ENCODE measurements at regions not wholly inside any gene's neighbourhood (a gene's known extent, or its start where the extent isn't known, plus 50 kb on each side); places are given as distances from the start of the nearest gene placed in this dataset.

DNA sequence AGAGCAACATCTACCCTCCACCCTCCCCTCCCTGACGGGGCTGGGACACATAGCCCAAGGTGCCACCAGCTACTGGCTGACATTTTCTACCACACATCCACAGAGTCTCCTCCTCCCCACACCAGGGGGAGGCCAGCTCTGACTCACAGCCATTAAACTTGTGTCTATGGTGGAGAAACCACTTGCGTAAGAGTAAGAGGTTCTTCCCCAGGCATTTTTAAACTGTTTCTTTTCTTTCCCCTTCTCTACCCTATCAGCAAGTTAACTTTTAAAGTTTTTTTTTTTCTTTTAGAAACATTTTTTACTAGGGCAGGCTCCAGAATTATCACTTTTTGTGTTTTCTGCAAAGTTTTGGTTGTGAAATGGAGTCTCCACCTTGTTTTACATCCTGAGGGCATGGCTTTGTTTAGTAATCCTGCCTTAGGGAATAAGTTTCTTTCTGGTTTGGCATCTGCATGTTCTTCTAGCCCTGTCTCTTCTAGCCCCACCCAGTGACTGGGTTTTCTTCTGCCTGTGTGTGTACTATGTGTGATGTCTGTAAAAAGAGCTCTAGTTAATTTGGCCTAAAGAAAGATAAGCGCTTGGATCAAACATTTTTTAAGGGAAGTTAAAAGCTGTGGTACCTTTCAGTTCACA, 148.8 kb upstream of the GADL1 start:
- intact Hi-C loops (cut with micrococcal nuclease) (no loop called here), dilution Hi-C loops (cut with MboI; ENCODE audit: extremely low pct_ligation_motif_present, low sequenced_read_pairs) (no loop called here)
- peaks cover 0 to 1% of the 10 kb centered on the region in 2 experiments for H3K27me3 ChIP-seq (ENCODE audit: control insufficient read depth in 2 of 2, insufficient read depth in 2 of 2, low read length in 2 of 2)
- peaks cover 5% of the 10 kb centered on the region for H3K4me1 ChIP-seq (ENCODE audit: control insufficient read depth, extremely low read depth, insufficient read depth, low read length)
- no peak overlapping the region for H3K9ac ChIP-seq (replicated peaks; ENCODE audit: extremely low read depth, insufficient read depth, low read length)
- TF ChIP-seq POLR2AphosphoS5 (IDR thresholded peaks at IDR 0.05; ENCODE audit: insufficient read depth, low read depth, low read length) (no peak), POLR2A (IDR thresholded peaks at IDR 0.05; ENCODE audit: low read depth, low read length) (no peak), EZH2 (IDR thresholded peaks at IDR 0.05; ENCODE audit: borderline replicate concordance, low read depth, low read length, severe bottlenecking) (no peak), FOS (IDR thresholded peaks at IDR 0.05; ENCODE audit: borderline replicate concordance, insufficient read depth, low read length) (no peak)
- TF ChIP-seq, protein P1, sequence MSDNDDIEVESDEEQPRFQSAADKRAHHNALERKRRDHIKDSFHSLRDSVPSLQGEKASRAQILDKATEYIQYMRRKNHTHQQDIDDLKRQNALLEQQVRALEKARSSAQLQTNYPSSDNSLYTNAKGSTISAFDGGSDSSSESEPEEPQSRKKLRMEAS (IDR thresholded peaks at IDR 0.05; ENCODE audit: insufficient read depth, insufficient read length): no peak
- FAIRE-seq (no peak), DNase-seq (ENCODE audit: low read depth, low spot score) (no peak)
- ChIA-PET POLR2A (no interaction called here), CTCF (no interaction called here)
- H3K9me1 ChIP-seq (replicated peaks; ENCODE audit: control insufficient read depth, extremely low read depth, insufficient read depth, low read length): no peaks in the 10 kb centered on the region
- no peak overlapping the region for H2AFZ ChIP-seq (ENCODE audit: low read depth, low read length)
- BruUV-seq (replicated peaks): no TSS peak
- H4K20me1 ChIP-seq (replicated peaks; ENCODE audit: control insufficient read depth, extremely low read depth, insufficient read depth, low read length): no peaks in the 10 kb centered on the region
- H3K27ac ChIP-seq (ENCODE audit: insufficient read depth, low read depth, low read length): no peak overlapping the region
- H3K4me3 ChIP-seq (replicated peaks in 1 of 3; ENCODE audit: insufficient read depth in 1 of 3, low read depth in 1 of 3, low read length in 3 of 3): no peak overlapping the region
- H3K79me2 ChIP-seq (ENCODE audit: control insufficient read depth, insufficient read depth, low read length): no peaks in the 10 kb centered on the region
- no peaks in the 10 kb centered on the region for H3K9me3 ChIP-seq (replicated peaks; ENCODE audit: control insufficient read depth, insufficient read depth, low read length)
- no peaks in the 10 kb centered on the region for H3K36me3 ChIP-seq (ENCODE audit: control insufficient read depth in 2 of 2, extremely low read depth in 1 of 2, insufficient read depth in 2 of 2, low read length in 2 of 2)
- no peak overlapping the region for H3K4me2 ChIP-seq (ENCODE audit: insufficient read depth, low read length)

DNA sequence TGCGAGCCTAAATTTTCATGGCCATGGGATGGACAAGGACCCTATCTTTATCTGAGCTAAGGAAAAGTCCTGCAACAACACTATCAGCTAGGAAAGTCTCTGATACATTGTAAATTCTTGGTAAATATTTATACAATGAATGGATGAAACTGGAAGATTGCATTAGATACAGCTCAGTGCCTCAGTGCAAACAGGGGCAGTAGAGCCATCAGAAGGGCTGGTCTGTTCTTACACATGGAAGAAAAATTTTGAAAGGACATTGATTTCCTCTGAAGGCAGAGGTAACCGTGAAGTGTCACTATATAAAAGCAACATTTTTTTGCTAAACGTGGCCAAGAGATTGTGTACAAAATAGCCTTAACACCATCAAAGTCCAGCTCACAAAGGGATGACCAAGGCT, 153.2 kb upstream of the GADL1 start:
- Histone ChIP-seq H3K27me3 (ENCODE audit: control insufficient read depth in 2 of 2, insufficient read depth in 2 of 2, low read length in 2 of 2) (peaks cover 3 to 11% of the 10 kb centered on the region in 2 experiments), H3K9ac (replicated peaks; ENCODE audit: extremely low read depth, insufficient read depth, low read length) (no peak overlapping the region), H4K20me1 (replicated peaks; ENCODE audit: control insufficient read depth, extremely low read depth, insufficient read depth, low read length) (no peaks in the 10 kb centered on the region), H2AFZ (ENCODE audit: low read depth, low read length) (no peak overlapping the region), H3K79me2 (ENCODE audit: control insufficient read depth, insufficient read depth, low read length) (no peaks in the 10 kb centered on the region), H3K4me1 (ENCODE audit: control insufficient read depth, extremely low read depth, insufficient read depth, low read length) (no peaks in the 10 kb centered on the region), H3K9me1 (replicated peaks; ENCODE audit: control insufficient read depth, extremely low read depth, insufficient read depth, low read length) (no peaks in the 10 kb centered on the region), H3K36me3 (ENCODE audit: control insufficient read depth in 2 of 2, extremely low read depth in 1 of 2, insufficient read depth in 2 of 2, low read length in 2 of 2) (no peaks in the 10 kb centered on the region), H3K4me3 (replicated peaks in 1 of 3; ENCODE audit: insufficient read depth in 1 of 3, low read depth in 1 of 3, low read length in 3 of 3) (no peak overlapping the region), H3K4me2 (ENCODE audit: insufficient read depth, low read length) (no peak overlapping the region), H3K27ac (ENCODE audit: insufficient read depth, low read depth, low read length) (no peak overlapping the region), H3K9me3 (replicated peaks; ENCODE audit: control insufficient read depth, insufficient read depth, low read length) (no peaks in the 10 kb centered on the region)
- intact Hi-C loops (cut with micrococcal nuclease): no loop called here
- no peak for DNase-seq (ENCODE audit: low read depth, low spot score)
- FAIRE-seq: no peak
- dilution Hi-C loops (cut with MboI; ENCODE audit: extremely low pct_ligation_motif_present, low sequenced_read_pairs): no loop called here
- POLR2A ChIA-PET: no interaction called here
- TF ChIP-seq MYC (IDR thresholded peaks at IDR 0.05; ENCODE audit: low read depth, low read length): no peak
- no peak for TF ChIP-seq JUN (IDR thresholded peaks at IDR 0.05; ENCODE audit: borderline replicate concordance, insufficient read depth, insufficient read length, low read depth)
- TF ChIP-seq EZH2 (IDR thresholded peaks at IDR 0.05; ENCODE audit: borderline replicate concordance, low read depth, low read length, severe bottlenecking): no peak
- TF ChIP-seq GATA2 (IDR thresholded peaks at IDR 0.05; ENCODE audit: insufficient read depth, insufficient read length, low read depth, low read length): no peak
- no peak for TF ChIP-seq FOS (IDR thresholded peaks at IDR 0.05; ENCODE audit: borderline replicate concordance, insufficient read depth, low read length)
- TF ChIP-seq, protein P1 (IDR thresholded peaks at IDR 0.05; ENCODE audit: insufficient read depth, insufficient read length): no peak
- TF ChIP-seq POLR2A (IDR thresholded peaks at IDR 0.05; ENCODE audit: low read depth, low read length): no peak
- TF ChIP-seq, protein P2, sequence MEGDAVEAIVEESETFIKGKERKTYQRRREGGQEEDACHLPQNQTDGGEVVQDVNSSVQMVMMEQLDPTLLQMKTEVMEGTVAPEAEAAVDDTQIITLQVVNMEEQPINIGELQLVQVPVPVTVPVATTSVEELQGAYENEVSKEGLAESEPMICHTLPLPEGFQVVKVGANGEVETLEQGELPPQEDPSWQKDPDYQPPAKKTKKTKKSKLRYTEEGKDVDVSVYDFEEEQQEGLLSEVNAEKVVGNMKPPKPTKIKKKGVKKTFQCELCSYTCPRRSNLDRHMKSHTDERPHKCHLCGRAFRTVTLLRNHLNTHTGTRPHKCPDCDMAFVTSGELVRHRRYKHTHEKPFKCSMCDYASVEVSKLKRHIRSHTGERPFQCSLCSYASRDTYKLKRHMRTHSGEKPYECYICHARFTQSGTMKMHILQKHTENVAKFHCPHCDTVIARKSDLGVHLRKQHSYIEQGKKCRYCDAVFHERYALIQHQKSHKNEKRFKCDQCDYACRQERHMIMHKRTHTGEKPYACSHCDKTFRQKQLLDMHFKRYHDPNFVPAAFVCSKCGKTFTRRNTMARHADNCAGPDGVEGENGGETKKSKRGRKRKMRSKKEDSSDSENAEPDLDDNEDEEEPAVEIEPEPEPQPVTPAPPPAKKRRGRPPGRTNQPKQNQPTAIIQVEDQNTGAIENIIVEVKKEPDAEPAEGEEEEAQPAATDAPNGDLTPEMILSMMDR (IDR thresholded peaks at IDR 0.05; ENCODE audit: extremely low read depth in 1 of 2, insufficient read depth in 1 of 2, low read depth in 1 of 2, low read length in 2 of 2): no peak
- TF ChIP-seq POLR2AphosphoS5 (IDR thresholded peaks at IDR 0.05; ENCODE audit: insufficient read depth, low read depth, low read length): no peak
- BruUV-seq (replicated peaks): no TSS peak
- CTCF ChIA-PET: no interaction called here

Measured in endothelial cell of umbilical vein (primary cell).